M059J (cell line): ENCODE measurements at regions not wholly inside any gene's neighbourhood (a gene's known extent, or its start where the extent isn't known, plus 50 kb on each side); places are given as distances from the start of the nearest gene placed in this dataset.
A peak's percentile ranks its signal among the peaks of the same experiment; 100 is the strongest.

Source experiments
- DNase-seq: peaks from one replicate; pipeline ENCODE4 v3.0.0-alpha.2; 2012; ENCODE audit warnings: low read depth

DNA sequence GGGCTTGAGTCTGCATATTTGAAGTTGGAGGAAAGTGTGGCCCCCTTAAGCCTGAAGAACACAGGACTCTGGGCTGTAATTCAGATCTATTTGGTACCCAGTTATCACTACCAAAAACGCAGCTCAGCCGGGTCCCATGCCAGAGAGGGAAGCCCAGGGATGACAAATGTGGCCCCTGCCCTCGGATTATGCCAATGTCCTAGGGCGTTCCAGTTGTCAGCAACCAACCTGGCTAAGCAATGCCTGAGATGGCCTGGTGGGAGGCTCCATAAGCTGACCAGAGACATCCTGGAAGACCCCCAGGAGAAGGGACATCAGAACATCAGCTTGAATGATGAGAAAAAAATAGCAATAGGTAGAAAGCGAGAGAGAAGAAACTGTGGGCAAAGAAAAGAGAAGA lies 79.6 kb upstream of the UQCRFS1 start:
- DNase-seq = no peak

DNA sequence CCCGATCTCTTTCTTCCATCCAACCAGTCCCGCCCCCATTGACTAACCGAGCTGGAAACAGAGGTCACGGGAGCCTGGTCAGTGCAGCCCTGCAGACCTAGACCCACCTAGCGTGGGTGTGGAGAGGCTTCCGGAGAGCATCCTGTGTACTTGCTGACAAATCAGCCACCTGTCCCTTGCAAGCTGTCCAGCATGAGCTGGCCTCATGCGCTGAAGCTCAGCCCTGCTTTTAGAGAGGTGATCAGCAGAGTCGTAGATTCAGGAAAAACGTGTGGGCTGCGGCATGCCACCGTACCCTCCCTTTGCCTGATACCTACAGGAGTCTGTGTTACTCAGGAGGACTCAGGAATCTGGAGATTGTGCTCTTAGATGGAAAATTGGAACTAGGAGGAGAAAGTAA lies 80.3 kb upstream of the UQCRFS1 start:
- DNase-seq = no peak

DNA sequence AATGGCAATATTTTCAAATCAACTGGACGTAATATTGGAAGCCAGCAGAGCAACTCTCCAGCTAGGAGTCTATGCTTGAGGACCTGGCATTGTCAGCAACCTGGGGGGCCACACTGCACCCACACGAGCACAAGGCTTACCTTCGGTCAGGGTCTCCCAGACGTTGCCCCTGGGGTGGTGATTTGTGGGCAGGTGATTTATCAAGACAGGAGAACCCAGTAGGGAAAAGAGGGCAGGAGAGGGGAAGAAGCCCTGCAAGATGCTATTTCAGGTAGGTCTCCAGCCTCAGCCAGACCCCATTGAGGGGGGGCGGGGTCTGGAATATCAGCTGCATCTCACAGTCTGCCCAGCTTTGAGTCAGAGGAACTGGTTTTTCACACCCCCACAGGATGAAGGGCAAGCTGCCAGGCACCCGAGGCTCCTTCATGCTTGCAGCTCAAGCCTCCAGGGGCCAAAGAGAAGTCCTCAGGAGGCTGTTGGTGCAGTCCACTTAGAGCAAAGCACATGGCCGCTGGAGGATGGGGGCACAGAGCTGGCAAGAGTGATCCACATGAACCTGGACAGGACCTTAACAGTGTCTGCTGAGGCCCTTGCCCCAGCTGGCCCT lies 80.9 kb upstream of the UQCRFS1 start:
- peak; percentile 42 for DNase-seq

DNA sequence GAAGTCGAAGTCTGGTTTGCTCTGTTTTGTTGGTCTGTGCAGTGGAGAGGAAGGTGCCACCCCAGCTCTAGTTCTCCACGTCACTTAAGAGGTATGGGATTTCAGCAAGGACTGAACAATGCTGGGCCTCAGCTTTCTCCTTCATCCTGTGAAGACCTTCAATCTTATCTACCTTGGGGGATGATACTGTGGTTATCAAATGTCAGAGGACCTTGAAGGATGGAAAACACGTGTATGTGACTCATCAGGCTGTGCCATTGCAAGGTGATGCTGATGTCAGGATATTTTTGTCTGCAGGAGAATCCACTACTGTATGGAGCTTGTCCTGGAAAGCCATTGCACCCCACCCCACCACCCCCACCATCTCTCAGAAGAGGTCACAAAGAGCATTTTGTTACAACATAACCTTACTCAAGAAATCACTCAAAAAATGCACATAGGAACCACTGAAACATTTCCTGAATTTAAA lies 81.4 kb upstream of the UQCRFS1 start:
- peak; percentile 67 for DNase-seq

DNA sequence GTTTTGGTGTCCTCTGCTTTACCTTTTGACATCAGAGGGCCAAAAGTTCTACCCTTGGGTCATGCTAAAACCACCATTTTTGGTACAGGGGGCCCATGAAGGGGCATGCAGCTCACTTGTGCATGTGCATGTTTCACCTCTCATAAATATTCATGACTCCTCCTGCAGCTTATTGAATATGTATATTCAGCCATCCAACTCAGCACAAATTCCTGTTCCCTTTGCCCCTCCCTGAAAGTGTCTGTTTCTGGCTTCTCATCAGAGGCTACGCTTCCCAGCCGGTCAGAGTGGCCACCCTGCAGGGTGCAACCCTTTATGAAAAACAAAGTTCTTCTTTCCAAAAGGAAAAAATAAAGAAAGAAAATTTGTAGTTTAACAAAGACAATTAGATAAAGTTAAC lies 82.3 kb upstream of the UQCRFS1 start:
- DNase-seq = no peak

DNA sequence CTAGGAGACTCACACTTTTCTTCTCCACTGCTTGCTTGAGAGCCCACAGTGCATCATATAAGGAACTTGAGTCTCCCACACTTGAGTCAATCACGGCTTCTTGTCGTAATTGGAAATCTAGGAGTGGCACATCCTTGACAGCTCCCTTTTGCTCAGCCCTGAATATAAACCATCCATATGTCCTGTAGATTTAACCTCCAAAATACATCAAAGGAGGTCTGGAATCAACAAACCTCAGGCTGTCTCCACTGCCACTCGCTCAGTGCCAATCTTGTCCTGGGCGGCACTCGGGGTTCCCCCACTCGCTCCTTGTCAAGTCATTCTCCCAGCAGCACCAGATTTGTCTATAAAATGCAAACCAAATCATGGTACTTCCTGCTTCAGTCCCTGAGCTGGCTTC lies 84.4 kb upstream of the UQCRFS1 start:
- DNase-seq = no peak

DNA sequence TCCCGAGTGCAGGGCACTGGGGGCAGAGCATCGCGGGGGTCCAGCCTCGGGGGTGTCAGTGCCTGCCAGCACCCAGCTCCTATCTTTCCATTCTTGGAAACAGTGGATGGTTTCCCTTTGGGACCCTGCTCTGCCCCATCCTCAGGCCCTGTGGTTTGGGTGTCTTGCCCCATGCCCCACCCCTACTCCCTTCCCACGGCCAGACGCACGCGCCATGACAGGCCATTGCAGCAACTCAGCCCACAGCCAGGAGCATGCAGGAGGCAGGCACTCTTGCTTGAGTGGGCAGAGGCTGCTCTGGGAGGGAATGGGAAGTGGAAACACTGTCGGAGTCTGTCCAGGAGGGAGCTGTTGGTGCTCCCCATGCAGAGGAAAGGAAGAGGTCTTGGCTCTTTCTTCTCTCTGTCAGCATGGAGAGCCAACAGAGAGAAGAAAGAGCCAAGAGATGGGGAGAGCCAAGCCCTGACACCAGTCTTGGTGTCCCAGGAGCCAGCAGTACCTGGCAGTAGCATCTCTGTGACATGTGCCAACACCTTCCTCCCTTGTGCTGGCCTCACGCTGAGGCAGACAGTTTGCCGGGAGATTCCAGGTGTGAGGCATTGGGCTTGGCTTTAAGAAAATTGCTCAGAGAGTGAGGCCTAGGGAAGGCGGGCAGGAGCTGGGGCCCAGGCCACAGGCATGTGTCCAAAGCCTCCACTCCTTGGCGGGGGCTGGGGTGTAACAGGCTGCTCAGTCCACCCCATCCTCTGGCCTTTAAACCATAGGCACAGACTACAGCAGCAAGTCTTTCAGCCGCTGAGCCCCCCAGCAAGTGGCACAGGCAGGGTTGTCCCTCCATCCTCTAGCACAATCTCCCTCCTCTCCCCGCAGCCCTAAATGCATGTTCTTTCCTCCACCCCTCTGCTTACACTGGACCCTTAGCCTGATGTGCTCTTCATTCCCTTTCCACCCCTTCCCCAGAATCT lies 86.7 kb upstream of the UQCRFS1 start:
- DNase-seq = no peak

DNA sequence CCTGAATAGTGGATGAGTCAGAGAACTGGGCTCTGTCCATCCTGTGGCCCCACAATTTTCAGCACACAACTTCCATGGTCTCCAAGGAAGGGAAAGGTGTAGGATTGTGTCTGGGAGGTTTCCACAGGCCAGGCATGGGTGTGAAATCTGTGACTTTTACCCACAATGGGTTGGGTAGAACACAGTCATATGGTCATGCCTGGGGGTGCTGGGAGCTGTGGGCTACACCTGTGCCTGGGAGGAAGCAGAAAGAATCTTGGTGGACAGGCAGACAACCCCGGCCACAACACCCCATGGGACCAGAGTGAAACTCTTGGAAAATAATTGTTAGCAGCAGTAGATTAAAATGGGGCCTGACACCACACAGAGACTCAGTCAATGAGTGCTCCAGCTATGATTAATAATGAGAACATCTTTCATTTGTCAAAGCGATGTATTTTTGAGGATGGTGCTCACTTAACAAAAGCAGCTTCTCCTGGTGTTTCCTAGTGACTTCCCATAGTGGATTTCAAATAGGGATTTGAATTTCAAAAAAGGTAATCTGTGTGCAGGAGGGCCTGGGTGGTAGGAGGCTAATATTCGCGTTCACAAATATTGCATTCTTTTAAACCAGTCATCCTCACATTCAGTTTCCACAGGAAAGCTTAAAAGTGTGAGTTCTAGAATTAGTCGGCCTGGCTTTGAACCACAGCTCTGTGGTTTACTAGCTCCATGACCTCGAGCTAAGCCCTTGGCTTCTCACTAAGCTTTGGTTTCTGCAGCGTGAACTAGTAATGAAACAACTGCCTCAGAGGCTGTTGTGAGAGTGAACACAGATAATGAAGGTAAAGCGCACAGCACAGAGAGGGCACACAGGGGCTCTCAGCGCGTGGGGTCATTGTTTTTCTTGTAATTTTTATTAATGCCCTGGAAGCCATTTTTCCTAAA lies 89.3 kb upstream of the UQCRFS1 start:
- DNase-seq = peak; percentile 11

DNA sequence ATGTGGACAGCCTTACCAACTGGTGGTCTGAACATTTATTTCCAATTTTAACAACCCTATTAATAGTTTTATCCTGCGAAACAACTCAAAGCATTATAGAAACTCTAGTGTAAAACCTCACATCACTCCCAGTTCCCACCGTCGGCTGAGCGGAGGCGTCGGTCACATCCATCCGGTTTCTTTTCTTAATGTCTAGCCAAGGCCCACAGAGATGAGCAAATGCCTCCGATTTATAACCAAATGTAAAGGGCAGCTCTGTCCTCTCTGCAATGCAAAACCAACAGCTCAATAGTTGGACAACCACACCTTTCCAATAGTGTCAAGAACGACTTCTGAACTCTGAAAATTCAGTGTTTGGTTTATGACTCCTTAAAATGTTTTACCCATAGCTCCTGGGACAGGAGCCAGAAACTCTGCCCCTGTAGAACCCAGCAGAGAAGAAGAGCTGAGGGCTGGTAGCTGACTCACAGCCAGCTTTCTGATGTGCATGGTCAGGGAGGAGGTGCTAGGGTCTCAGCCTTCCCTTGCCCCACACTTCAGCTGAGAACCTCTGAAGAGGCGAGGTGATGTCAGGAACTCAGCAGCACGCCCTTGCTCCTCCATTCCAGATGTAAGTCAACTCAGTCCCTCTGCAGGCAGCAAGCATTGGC lies 90.2 kb upstream of the UQCRFS1 start:
- peak; percentile 36 for DNase-seq

DNA sequence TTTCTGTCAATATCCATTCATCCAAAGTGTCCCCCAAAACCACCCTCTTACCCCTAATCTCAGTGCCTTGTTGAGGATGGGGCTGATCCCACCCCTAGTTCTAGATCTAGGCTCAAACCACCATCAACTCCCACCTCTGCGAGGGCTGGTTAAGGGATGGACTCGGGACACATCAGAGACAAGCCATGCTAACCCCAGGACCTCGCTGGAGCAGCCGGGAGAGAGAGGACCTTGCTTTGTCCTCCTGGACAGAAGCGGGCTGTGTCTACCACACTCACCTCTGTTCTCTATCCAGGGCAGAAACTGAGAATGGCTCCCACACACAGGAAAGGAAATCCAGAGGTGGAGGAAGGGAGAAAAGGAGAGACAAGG lies 90.8 kb upstream of the UQCRFS1 start:
- no peak for DNase-seq

DNA sequence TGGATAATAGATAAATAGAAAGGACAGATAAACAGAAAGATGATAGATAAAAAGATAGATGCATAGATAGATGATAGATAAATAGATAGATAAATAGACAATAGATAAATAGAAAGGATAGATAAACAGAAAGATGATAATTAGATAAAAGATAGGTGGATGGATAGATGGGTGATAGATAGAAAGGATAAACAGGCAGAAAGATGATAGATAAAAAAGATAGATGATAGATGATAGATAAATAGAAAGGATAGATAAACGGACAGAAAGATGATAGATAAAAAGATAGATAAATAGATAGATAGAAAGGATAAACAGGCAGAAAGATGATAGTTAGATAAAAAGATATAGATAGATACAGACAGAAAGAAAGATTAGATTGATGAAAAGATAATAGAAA lies 92.3 kb upstream of the UQCRFS1 start:
- DNase-seq = no peak

DNA sequence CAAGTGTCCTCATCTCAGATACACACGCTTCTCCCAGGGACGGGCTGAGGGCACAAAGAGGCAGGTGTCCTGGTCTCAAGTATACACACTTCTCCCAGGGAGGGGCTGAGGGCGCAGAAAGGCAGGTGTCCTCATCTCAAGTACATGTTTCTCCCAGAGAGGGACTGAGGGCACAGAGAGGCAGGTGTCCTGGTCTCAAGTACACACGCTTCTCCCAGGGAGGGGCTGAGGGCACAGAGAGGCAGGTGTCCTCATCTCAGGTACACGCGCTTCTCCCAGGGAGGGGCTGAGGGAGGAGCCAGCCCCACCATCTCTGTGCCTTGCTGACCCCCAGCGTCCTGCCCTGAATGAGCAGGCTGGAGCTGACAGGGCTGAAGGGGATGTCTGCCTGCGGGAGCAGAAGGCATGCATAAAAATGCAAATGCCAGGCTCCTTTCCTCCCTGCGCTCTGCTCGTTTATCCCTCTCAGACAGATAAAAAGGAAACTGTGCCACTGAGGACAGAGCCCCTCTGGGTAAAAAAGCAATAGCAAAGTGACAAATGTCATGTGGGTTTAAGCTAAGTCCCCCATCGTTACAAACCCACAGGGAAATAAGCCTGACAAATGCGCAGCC lies 96.1 kb upstream of the UQCRFS1 start:
- no peak for DNase-seq

DNA sequence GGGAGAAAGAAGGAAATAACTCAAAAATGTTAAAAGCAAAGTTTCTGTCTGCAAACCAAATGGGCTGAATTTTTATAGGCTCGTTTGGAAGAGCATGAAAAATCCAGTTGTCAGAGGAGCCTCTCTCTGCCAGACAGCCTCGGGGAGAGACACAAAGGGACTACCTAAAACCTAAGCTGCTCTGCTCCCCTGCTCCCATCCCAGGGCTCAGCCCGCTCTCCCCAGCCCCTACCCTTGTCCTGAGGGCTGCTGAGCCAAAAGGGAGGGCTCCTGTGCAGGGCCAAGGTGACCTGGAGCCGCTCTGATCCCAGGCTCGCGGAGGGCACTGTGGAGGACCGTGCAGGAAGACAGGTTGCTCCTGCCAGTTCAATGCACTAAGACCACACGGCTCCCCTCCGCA lies 96.7 kb upstream of the UQCRFS1 start:
- no peak for DNase-seq

DNA sequence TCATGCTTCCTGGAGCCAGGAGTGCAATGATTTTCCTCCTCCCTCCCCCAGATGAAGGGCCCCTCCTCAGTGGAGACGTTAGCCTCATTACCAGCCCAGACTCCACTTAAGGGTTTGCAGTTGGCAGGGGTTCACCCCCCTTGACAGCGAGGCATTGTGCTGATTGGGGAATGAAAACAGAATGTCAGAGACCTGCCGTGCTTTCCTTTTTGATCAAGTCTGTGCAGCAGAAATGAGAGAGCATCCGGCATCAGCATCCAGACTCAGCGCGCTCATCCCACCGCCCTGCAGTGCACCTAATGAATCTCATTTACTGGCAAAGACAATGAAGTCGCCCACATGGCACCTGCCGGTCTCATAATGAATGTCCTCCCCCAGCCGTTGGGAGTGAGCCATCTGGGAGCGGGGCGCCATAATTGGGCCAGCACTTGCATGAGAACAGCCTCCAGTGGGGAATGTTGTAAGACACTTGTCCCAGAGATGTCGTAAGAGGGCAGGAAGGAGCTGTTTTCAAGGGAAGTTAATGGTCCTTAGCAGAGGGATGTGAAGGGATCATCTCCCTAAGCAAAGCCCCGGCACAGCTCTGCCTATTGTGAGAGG lies 98.3 kb upstream of the UQCRFS1 start:
- DNase-seq = no peak

DNA sequence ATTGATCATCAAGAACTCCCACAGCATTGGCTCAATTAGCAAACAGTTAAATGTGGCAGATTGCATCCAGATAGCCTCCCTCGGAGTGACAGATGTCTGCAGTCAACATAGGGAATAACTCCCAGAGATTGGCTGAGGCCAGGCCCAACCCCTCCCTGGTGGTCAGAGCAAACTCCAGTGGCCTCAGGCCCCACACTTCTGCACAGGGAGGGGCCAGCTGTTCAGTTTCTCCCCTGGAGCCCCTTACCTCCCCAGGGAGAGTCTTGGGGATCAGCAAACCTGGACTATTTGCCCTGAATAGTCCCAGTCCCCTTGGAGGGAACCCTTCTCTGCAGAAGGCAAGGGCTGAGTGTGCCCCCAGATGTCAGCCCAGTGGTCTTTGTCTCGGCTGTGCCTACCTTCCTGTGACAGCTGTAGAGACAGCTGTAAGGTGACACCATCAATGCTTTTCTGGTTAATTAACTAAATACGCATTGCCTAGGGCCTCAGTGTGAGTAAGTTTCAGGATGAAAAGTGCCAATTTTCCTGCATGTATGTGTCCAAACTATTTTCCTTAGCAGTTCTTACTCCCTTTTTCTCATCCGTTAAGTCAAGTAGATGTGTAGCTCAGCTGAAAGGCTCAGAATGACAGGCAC lies 102.7 kb upstream of the UQCRFS1 start:
- no peak for DNase-seq

DNA sequence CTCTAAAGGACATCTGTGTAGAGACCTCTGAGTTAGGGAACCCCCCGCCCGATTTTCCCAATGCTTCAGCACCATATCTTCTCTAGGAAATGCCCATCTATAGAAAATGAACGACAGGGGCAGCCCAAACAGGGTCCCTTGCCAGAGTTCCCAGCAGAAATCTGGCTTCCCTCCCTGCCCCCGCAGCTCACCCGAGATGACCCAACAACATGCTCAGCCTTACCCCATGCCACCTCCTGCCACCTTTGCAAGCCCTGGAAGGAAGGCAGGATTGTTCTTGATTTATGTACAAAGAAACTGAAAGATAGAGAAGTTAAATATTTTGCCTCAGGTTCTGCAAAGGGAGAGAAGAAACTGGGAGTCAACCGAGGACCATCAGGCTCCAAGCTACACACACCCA lies 105.6 kb upstream of the UQCRFS1 start:
- DNase-seq = no peak

DNA sequence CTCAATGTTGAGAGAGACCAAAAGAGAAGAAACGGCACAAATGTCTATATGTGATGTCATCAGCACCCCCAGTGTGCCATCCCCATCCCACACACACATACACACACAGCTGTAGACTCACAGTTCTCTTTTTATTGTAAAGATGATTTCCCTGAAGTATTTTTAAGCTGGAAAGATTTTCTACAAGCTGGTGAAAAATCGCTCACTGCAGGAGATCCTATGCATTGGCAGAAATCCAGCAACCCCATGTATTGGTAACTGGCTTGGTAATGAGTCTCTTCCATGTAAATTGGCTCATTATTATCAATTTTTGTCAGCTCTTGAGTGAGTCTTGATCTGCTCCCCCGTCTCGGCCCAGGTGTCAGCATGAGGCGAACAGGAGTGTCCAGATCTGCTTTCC lies 107.1 kb upstream of the UQCRFS1 start:
- no peak for DNase-seq

DNA sequence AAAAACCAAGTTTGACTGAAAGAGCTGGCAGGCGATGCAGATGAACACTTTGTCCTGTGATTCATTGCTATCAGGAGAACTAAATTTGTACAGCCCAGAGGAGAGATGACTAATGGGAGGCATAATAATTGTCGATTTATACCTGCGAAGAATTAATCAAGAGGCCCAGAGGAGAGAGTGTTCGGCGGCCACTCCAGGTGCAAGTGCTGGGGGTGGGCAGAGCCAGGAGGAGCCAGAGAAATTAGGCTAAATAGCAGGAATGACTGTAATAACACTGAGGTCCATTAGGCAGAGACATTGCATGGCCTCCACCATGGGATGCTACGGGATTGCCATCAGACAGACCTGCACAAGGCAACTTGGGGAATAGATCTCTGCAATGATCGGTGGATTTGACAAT lies 107.7 kb upstream of the UQCRFS1 start:
- DNase-seq = no peak

DNA sequence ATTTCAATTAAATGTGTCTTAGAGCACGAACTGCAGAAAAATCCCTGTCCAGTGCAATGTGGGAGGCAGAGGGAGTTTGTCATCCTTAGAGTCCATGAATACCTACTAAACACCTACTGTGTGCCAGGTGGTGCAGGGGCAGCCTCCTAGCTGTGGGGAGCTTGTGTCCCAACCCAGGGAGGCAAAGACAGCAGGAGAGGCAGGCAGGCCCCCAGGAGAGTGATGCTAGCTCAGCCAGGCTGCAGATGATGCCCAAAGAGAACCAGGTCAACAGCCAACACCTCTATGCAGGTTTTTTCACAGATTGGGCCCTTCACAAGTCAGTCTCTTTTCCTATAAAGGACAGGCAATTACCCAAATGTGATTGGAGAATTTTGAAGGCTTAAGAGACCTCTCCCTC lies 108.2 kb upstream of the UQCRFS1 start:
- DNase-seq = no peak

DNA sequence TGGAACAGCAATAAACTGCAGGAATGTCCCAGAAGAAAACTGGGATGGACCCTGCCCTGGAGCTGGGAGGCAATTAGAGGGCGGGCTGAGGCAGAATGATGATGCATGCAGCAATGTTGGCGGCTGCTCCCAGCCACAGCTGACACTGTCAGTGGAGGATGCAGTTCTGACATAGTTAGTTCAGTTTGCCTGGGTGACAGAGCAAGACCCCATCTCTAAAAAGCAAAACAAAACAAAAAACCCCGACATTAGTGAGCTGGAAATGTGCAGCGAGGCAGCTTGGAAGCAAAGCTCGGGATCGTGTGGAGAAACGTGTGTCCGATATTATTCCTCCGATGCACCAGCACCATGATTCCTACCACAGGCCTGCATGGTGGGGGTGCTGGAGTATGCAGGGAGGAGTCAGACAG lies 110.1 kb upstream of the UQCRFS1 start:
- no peak for DNase-seq
